Tongue (tissue), 1 donor: ENCODE measurements at regions not wholly inside any gene's neighbourhood (a gene's known extent, or its start where the extent isn't known, plus 50 kb on each side); places are given as distances from the start of the nearest gene placed in this dataset.
A peak's percentile ranks its signal among the peaks of the same experiment; 100 is the strongest.

Experiments
- DNase-seq: peaks from one replicate; pipeline ENCODE4 v3.0.0-alpha.2; 2015

GRCh38 chr5:65068410-65068809 is 299.7 kb downstream of the CWC27 start:
- DNase-seq, result no peak

- no peak for DNase-seq
Observed at GRCh38 chr5:65070026-65070425, 301.3 kb downstream of the CWC27 start.

GRCh38 chr5:65072850-65073249 is 304.1 kb downstream of the CWC27 start:
- peak; percentile 54 for DNase-seq

GRCh38 chr5:65073250-65073661 is 304.5 kb downstream of the CWC27 start:
- DNase-seq, result peak; percentile 53

- DNase-seq, result no peak
Observed at GRCh38 chr5:65075623-65076250, 307.0 kb downstream of the CWC27 start.

- DNase-seq, result peak; percentile 67
Observed at GRCh38 chr5:65076251-65076869, 307.6 kb downstream of the CWC27 start.

- DNase-seq, result no peak
Observed at GRCh38 chr5:65077653-65078052, 308.9 kb downstream of the CWC27 start.

- DNase-seq, result no peak
Observed at GRCh38 chr5:65078331-65078730, 309.6 kb downstream of the CWC27 start.

GRCh38 chr5:65081071-65081470 is 312.3 kb downstream of the CWC27 start:
- DNase-seq, result no peak

GRCh38 chr5:65084795-65085515 is 316.2 kb downstream of the CWC27 start:
- DNase-seq, result no peak

- no peak for DNase-seq
Observed at GRCh38 chr5:65085516-65085850, 316.8 kb downstream of the CWC27 start.

GRCh38 chr5:65086234-65086890 is 317.6 kb downstream of the CWC27 start:
- DNase-seq, result no peak

- DNase-seq, result no peak
Observed at GRCh38 chr5:65087154-65087553, 318.4 kb downstream of the CWC27 start.

- no peak for DNase-seq
Observed at GRCh38 chr5:65094279-65094678, 325.5 kb downstream of the CWC27 start.

- no peak for DNase-seq
Observed at GRCh38 chr5:65098393-65098792, 329.7 kb downstream of the CWC27 start.
